ENCODE measurements at regions not wholly inside any gene's neighbourhood (a gene's known extent, or its start where the extent isn't known, plus 50 kb on each side); places are given as distances from the start of the nearest gene placed in this dataset.

- TF ChIP-seq CTCF (conservative IDR thresholded peaks at IDR 0.05; ENCODE audit: low read depth, low read length) (no peak), EZH2 (IDR thresholded peaks at IDR 0.05; ENCODE audit: borderline replicate concordance, low read depth, low read length, poor library complexity, severe bottlenecking) (no peak)
Measured at GRCh38 chr2:83874066-83874465, 585.0 kb downstream of the SUCLG1 start.

Measured in A673 (cell line).